ENCODE measurements at regions not wholly inside any gene's neighbourhood (a gene's known extent, or its start where the extent isn't known, plus 50 kb on each side); places are given as distances from the start of the nearest gene placed in this dataset.

- DNase-seq: no peak
Measured at GRCh38 chr9:28215536-28216299, 642.4 kb upstream of the C9orf72 start.

- no peak for DNase-seq
Measured at GRCh38 chr9:28232686-28233085, 659.4 kb upstream of the C9orf72 start.

DNA sequence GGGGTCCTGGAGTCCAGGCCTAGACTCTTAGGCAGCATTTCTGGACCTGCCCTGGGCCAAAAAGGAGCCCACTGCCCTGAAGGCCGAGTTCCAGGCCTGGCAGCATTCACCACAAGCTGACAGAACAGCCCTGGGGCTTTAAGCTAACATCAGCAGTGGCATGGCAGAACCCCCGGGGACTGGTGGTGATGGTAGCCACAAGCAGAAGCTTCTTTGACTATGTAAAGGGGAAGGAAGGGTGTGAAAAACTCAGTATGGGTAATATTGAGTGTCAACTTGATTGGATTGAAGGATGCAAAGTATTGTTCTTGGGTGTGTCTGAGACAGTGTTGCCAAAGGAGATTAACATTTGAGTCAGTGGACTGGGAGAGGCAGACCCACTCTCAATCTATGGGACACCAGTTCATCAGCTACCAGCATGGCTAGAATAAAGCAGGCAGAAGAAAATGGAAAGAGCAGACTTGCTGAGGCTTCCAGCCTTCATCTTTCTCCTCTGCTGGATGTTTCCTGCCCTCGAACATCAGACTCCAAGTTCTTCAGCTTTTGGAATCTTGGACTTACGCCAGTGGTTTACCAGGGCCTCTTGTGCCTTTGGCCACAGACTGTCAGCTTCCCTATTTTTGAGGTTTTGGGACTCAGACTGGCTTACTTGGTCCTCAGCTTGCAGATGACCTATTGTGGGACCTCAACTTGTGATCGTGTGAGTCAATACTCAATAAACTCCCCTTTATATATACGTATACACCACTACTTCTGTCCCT lies 661.0 kb upstream of the C9orf72 start:
- no peak for DNase-seq

DNA sequence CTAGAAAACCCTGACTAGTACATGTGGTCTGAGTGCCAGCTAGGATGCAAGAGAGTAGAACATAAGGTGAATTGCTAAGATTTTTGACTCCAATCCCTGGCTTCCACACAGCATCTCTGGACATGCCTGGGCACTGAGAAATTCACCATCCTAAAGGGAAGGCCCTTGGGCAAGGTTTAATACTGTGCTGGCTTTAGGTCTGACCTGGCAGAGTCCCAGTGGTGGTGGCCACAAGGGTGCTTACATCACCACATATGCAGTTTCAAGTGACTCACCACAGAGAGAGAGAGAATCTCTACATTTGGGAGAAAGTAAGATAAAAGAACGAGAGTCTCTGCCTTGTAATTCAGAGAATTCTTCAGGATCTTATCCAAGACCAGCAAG lies 661.6 kb upstream of the C9orf72 start:
- DNase-seq: no peak

DNA sequence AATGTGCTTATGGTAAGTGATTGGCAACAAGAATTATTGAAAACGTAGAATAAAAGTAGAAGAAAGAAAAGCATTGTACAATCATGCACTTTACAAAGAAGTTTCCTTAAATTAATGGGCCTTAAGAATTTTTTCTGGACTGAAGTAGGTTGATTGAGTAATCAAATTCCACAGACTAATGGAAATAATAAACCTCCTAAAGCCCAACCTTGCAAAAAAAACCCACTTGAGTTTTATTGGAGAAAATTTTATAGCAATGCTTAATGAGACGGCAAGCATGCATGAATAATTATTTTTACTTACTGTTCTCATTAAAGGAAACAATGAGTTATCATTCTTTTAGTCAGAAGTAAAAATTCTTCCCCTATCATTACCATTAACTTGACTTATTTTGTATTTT lies 676.1 kb upstream of the C9orf72 start:
- no peak for DNase-seq

DNA sequence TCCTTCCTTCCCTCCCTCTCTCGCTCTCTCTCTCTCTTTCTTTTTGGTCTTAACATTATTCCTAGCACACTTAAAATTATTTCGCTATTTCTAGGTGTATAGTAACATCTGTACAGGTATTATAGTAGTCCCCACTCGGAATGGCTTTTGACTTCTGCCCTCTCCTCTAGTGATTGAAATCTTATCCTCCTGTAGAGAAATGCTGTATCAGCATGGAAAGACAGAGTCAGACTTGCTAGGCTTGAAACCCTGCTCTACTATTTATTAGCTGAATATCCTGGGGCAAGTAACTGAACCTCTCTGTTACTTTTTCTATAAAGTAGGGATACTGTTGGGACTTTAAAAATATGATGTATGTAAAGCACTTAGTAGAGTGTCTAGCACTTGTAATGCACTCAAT lies 681.9 kb upstream of the C9orf72 start:
- DNase-seq: no peak

DNA sequence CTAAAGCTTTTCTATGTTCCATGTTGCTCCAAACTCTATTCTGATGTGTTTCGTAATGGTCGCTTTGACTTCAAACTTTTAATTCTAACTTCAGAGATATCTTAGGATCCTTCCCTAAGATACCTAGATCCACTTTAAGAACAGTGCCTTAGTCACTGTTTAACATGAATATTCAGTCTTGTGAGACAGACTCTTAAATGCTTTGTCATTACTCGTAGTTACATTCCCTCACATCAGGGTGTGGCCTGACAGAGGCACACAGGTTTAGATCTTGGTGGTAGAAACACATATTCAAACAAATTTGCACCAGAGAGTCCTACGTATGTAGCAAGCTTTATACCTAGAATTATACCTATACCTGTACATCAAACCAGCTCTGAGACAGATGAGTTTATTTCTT lies 687.0 kb upstream of the C9orf72 start:
- no peak for DNase-seq

- DNase-seq: no peak
Measured at GRCh38 chr9:28264368-28264767, 691.1 kb upstream of the C9orf72 start.

GRCh38 chr9:28267351-28267750 lies 694.1 kb upstream of the C9orf72 start:
- DNase-seq: no peak

- DNase-seq: no peak
Measured at GRCh38 chr9:28270156-28270555, 696.9 kb upstream of the C9orf72 start.

- no peak for DNase-seq
Measured at GRCh38 chr9:28272127-28272526, 698.8 kb upstream of the C9orf72 start.

DNA sequence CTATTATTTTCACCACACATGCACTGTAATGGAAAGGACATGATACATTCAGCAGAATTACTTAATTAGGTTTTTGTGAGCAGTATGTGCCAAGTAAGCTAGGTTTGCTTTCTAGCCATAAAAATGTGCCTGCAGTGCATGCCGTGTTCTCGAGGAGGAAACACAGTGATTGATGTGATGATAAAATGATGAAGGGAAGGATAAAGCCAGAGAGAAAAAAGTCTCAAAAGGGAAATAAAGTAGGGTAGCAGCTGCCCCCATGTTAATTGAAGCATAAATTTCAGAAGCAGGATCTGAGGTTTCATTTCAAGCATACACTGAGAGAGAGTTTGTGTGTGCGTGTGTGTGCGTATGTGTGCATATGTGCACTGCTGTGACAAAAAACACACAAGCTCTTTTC lies 714.2 kb upstream of the C9orf72 start:
- DNase-seq: no peak

DNA sequence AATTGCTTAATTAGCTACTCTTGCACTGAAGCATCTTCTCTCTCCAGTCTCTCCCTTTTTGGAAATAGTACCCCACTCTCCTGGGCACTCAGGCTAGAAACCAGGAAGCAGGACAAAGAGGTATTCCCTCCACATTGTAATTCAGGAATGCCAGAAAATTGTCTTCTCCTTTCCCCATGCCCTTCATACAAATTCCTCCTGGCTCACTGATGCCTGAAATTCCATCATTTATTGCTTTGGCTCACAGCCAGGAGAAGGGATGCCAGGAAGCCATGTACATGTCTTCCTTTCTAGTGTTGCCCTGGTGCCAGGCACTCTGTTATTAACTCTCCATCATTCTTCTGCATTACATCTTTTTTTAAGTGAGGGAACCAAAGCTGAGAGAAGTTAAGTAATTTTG lies 716.5 kb upstream of the C9orf72 start:
- no peak for DNase-seq

DNA sequence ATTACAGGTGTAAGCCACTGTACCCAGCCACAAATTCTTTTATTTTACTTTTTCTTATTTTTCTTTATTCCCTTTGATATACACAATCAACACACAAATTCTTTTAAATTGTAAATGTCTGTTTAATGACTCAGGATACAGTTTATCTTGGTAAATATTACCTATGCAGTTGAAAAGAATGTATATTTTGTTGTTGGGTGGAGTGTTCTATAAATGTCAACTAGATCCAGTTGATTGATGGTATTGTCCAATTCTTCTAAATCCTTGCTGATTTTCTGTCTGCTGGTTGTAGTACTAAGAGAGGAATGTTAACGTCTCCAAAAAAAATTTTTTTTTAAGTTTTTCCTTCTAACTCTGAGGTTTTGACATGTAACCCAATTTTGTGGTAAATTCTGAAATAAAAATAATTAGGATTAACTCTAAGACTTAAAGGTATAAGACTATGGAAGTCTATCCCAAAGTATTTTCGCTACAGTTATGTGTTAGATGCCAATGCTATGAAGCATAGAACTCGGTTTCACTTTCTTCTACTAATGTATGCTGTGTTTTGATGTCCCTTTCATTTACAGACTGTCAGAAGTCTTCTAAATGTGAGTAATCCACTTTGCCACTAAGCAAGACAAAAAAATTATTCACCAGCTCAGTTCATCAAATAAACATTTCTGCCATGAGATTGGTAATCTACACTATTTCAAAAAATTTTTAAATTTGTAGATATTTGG lies 720.2 kb upstream of the C9orf72 start:
- DNase-seq: no peak

GRCh38 chr9:28301281-28301680 lies 728.0 kb upstream of the C9orf72 start:
- DNase-seq: no peak

DNA sequence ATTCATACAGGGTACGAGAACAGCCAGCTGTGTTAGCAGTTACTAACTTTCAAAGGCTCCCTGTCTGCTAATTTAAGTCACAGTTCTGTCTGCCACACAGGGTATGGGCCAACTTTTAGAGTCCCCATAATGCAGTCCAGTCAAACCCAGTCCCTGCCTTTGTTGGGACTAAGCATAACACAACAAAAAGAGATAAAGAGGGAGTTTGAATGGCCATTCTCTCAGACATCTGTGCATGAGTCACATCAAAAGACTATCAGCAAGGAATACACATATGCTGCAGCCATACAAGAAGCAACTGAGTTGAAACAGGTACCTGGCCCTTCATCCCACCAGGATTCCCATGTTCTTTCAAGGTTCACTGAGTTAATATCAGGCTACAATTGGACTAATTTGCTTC lies 744.5 kb upstream of the C9orf72 start:
- DNase-seq: no peak

GRCh38 chr9:28318515-28318914 lies 745.2 kb upstream of the C9orf72 start:
- DNase-seq: no peak

GRCh38 chr9:28319981-28320380 lies 746.7 kb upstream of the C9orf72 start:
- DNase-seq: no peak

- DNase-seq: no peak
Measured at GRCh38 chr9:28320616-28321015, 747.3 kb upstream of the C9orf72 start.

- no peak for DNase-seq
Measured at GRCh38 chr9:28329323-28329722, 756.0 kb upstream of the C9orf72 start.

DNA sequence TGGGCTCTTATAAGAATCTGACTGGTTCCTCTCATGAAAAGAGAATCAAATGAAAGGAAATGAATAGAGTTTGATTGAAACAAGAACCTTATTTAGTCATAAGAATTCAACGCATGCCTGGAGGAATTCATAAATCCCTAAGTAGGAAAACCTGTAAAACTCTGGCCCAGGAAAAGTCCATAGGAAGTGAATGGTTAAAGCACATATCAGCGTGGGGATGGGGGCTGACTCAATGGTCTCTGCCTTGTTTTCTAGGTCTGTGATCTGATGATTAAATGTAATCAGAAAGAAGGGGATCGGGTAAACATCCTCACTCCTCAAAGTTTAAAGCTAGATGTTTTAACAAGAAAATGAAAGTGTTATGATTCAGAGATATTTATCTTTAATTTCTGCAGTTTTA lies 759.4 kb upstream of the C9orf72 start:
- no peak for DNase-seq

- DNase-seq: no peak
Measured at GRCh38 chr9:28341913-28342312, 768.6 kb upstream of the C9orf72 start.

GRCh38 chr9:28342815-28343338 lies 769.6 kb upstream of the C9orf72 start:
- no peak for DNase-seq
